KMS-11 (cell line): ENCODE measurements at regions not wholly inside any gene's neighbourhood (a gene's known extent, or its start where the extent isn't known, plus 50 kb on each side); places are given as distances from the start of the nearest gene placed in this dataset.
"Not testable (repeated sequence)": the region's sequence is repeated elsewhere in the genome, so short reads cannot be mapped to it uniquely, and the experiment has no call there.

ENCODE experiments used
- H2AFZ ChIP-seq: fragments of 200-600 bp; sonication (generic); 2 replicates; pipeline ENCODE4 v1.6.1; 2016; ENCODE audit warnings: antibody characterized with exemption, mixed run types, low read depth
- H3K27ac ChIP-seq: fragments of 200-600 bp; sonication (generic); 2 replicates; pipeline ENCODE4 v1.6.1; 2016; ENCODE audit warnings: mild to moderate bottlenecking, mixed run types
- H3K27me3 ChIP-seq: fragments of 200-600 bp; sonication (generic); 2 replicates; pipeline ENCODE4 v1.6.1; 2017; ENCODE audit warnings: mild to moderate bottlenecking, low read depth, mixed run types, moderate library complexity; ENCODE audit not compliant: insufficient read depth
- H3K36me3 ChIP-seq: fragments of 200-600 bp; sonication (generic); 2 replicates; pipeline ENCODE4 v1.6.1; 2017; ENCODE audit warnings: mild to moderate bottlenecking, mixed run types; ENCODE audit not compliant: insufficient read depth
- H3K4me1 ChIP-seq: fragments of 200-600 bp; sonication (generic); 2 replicates; pipeline ENCODE4 v1.6.1; 2016; ENCODE audit warnings: mild to moderate bottlenecking, low read depth, mixed run types; ENCODE audit not compliant: poor library complexity, severe bottlenecking
- H3K4me2 ChIP-seq: fragments of 200-600 bp; sonication (generic); 2 replicates; pipeline ENCODE4 v1.7.0; 2016; ENCODE audit warnings: mild to moderate bottlenecking, mixed run types
- H3K4me3 ChIP-seq: fragments of 200-600 bp; sonication (generic); IDR thresholded peaks from 2 replicates; pipeline ENCODE4 v1.6.1; 2017; ENCODE audit warnings: low read depth, low read length, mixed read lengths; ENCODE audit not compliant: insufficient read depth
- H3K79me2 ChIP-seq: fragments of 200-600 bp; sonication (generic); 2 replicates; pipeline ENCODE4 v1.6.1; 2016; ENCODE audit warnings: low read depth, mixed run types; ENCODE audit not compliant: insufficient read depth
- H3K9ac ChIP-seq: fragments of 200-600 bp; sonication (generic); 2 replicates; pipeline ENCODE4 v1.6.1; 2016; ENCODE audit warnings: mild to moderate bottlenecking, mixed run types
- H4K20me1 ChIP-seq: fragments of 200-600 bp; sonication (generic); 2 replicates; pipeline ENCODE4 v1.6.1; 2016; ENCODE audit warnings: mild to moderate bottlenecking, mixed run types; ENCODE audit not compliant: insufficient read depth
- CTCF ChIP-seq: fragments of 200-600 bp; sonication (generic); conservative IDR thresholded peaks from 2 replicates; pipeline ENCODE4 v1.6.1; 2017; ENCODE audit warnings: low read depth, mild to moderate bottlenecking, antibody characterized with exemption, low read length, moderate library complexity, mixed read lengths

- Histone ChIP-seq H4K20me1 (no peaks in the 10 kb centered on the region), H3K4me3 (no peak overlapping the region), H3K79me2 (no peaks in the 10 kb centered on the region), H3K9ac (no peak overlapping the region), H3K4me1 (no peaks in the 10 kb centered on the region), H2AFZ (no peak overlapping the region), H3K36me3 (no peaks in the 10 kb centered on the region), H3K27ac (no peak overlapping the region), H3K4me2 (no peak overlapping the region), H3K27me3 (no peaks in the 10 kb centered on the region)
- no peak for TF ChIP-seq CTCF
Observed at GRCh38 chr4:84312426-84313012, 186.6 kb downstream of the NKX6-1 start.

GRCh38 chr4:84309191-84309590, 189.9 kb downstream of the NKX6-1 start:
- Histone ChIP-seq H4K20me1 (no peaks in the 10 kb centered on the region), H3K4me2 (no peak overlapping the region), H3K36me3 (no peaks in the 10 kb centered on the region), H3K27me3 (no peaks in the 10 kb centered on the region), H3K4me1 (no peaks in the 10 kb centered on the region), H3K9ac (no peak overlapping the region), H2AFZ (no peak overlapping the region), H3K4me3 (no peak overlapping the region), H3K79me2 (no peaks in the 10 kb centered on the region), H3K27ac (no peak overlapping the region)
- no peak for TF ChIP-seq CTCF

GRCh38 chr4:84298719-84299254, 200.3 kb downstream of the NKX6-1 start:
- not testable (repeated sequence) for H3K27ac ChIP-seq, H4K20me1 ChIP-seq, H2AFZ ChIP-seq, H3K27me3 ChIP-seq, H3K36me3 ChIP-seq, H3K79me2 ChIP-seq, H3K4me1 ChIP-seq, H3K4me3 ChIP-seq, H3K4me2 ChIP-seq, H3K9ac ChIP-seq

- Histone ChIP-seq H3K27ac (no peak overlapping the region), H3K36me3 (no peaks in the 10 kb centered on the region), H3K4me3 (no peak overlapping the region), H2AFZ (no peak overlapping the region), H3K79me2 (no peaks in the 10 kb centered on the region), H3K27me3 (no peaks in the 10 kb centered on the region), H4K20me1 (no peaks in the 10 kb centered on the region), H3K9ac (no peak overlapping the region), H3K4me1 (no peaks in the 10 kb centered on the region), H3K4me2 (no peak overlapping the region)
- TF ChIP-seq CTCF = no peak
Observed at GRCh38 chr4:84298023-84298718, 200.9 kb downstream of the NKX6-1 start.

- Histone ChIP-seq H3K27ac (no peak overlapping the region), H3K4me1 (no peaks in the 10 kb centered on the region), H2AFZ (no peak overlapping the region), H3K9ac (no peak overlapping the region), H3K79me2 (no peaks in the 10 kb centered on the region), H3K27me3 (no peaks in the 10 kb centered on the region), H3K36me3 (no peaks in the 10 kb centered on the region), H3K4me2 (no peak overlapping the region), H4K20me1 (no peaks in the 10 kb centered on the region), H3K4me3 (no peak overlapping the region)
- TF ChIP-seq CTCF = no peak
Observed at GRCh38 chr4:84291969-84292368, 207.1 kb downstream of the NKX6-1 start.
